GM18519 (cell line): ENCODE measurements at regions not wholly inside any gene's neighbourhood (a gene's known extent, or its start where the extent isn't known, plus 50 kb on each side); places are given as distances from the start of the nearest gene placed in this dataset.
"Not testable (repeated sequence)": the region's sequence is repeated elsewhere in the genome, so short reads cannot be mapped to it uniquely, and the experiment has no call there.

Experiments
- ATAC-seq: cut with Tn5 transposase; IDR thresholded peaks from one replicate; pipeline ENCODE4 v1.9.1; 2021; ENCODE audit warnings: mild to moderate bottlenecking, moderate library complexity; ENCODE audit not compliant: unreplicated experiment, low FRiP score

DNA sequence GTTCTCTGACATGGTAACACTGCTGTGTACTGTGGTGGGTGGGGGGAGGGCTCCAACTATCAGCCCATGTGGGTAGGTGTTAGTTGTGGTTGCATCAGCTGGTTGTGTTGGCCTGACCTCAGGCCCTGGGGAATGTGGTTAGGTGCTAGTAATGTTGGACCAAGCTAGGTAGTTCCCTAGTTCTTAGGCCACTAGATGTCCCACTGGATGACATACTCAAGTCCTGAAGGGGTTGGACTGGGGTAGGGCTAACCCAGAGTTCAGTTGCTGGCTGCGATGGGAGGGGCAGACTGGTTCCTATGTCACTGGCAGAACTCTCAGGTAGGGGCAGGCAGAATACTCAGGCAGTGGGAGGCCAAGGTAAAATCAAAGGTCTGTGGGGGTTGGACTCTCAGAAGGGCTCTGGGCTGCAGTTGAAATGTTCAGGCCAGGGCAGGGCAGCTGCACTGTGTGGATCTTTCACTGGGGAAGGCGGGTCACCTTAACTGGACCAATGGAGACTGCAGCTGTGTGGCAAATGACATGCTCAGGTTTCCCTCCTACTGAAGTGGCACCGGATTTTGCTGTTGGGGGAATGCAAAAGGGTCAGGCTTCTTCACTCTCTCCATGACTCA, 870.7 kb downstream of the LRRIQ3 start:
- no peak for ATAC-seq

DNA sequence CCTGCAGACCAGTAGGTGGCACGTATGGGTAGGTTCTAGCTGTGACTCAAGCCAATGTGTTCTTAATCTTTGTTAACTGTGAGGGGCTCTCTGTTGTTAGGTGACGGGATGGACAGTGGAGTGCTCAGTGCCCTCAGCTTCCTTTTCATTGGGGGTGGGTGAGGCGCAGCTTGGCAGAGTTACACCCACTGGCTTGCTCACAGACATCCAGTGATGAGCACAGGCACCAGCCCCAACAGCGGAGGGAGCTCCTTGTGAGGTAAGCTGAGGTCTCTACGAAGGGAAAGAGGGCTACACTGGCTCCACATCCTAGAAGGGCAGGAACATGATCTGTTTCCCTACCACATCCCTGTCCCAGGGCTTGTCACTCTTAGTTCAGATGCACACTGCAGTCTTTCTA, 871.3 kb downstream of the LRRIQ3 start:
- no peak for ATAC-seq

DNA sequence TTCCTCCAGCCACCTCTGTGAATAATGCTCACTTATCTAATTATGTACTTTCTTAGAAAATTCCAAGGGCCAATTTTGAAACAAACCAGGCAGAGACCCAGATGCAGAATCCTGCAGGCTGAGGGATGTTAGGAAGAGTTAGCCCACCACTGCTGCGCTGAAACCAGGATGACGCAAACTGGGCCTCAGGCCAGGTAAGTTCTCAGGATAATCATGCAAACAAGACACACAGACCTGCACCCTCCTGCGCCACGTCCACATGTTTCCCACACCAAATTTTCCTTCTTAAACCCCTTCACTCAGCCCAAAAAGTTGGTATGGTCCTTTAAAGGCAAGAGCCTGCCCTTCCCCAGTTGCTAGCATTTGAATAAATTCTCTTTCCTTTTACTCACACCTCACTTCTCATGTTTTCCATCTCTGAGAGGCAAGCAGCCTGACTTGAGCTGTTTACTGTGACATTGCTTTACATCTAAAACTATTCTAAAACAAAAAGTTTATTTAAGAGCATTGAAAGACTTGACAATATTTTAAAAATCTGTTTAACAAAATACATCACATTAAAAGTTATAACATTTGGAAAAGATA, 887.1 kb downstream of the LRRIQ3 start:
- no peak for ATAC-seq

DNA sequence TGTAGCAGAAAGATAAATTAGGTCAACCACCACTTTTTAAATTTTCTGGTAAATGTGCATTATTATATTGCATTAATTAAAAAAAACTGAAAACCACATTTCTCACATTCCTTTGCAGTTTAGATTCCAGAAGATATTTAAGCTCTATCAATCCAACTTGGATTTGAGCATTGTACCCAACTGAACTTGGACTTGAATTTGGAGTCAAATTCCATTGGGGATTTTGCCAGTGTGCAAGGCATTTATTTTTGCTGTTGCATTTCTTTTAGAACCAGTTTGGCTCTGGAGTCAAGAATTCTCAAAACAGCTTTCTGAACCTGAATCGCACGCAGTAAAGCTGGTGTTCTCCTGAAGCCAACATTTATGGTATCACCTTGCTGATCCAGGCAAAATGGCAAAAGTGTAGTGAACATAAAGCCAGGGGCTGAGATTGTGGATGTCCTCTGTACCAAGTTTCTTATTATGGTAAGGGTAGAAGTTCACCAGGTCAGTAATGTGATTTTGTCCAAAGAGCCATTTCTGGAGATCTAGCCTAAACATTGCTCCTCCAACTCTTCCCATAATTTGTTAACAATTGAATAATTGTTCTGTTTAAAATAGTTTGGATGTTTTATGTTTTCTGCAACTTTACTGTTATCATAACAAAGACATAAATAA, 890.9 kb downstream of the LRRIQ3 start:
- no peak for ATAC-seq

DNA sequence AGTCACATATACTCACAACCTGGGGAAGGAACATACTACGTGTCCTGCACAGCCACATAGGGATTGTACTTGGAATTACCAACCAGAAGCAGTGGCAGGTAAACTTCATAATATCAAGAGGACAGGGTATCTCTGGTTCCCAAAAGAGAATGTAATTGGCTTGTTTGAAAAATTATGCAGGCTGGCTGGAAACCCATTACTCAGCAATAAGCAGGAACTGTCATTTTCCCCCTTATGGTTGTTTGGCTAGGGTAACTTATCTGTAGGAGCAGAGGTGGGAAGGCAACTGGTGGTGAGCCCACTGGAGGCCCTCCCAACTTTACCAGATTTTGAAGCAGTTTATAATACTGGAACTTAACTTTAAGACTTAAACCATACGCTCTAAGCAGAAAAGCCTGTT, 924.1 kb downstream of the LRRIQ3 start:
- ATAC-seq = no peak

DNA sequence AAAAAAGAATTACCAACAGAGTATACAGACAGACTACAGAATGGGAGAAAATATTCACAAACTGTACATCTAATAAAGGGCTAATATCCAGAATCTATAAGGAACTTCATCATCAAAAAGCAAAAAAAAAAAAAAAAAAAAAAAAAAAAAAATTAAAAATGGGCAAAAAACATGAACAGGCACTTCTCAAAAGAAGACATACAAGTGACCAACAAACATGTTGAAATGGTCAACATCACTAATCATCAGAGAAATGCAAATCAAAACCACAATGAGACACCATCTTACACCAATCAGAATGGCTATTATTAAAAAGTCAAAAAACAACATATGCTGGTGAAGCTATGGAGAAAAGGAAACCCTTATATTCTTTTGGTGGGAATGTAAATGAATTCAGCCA, 952.8 kb downstream of the LRRIQ3 start:
- ATAC-seq = not testable (repeated sequence)

DNA sequence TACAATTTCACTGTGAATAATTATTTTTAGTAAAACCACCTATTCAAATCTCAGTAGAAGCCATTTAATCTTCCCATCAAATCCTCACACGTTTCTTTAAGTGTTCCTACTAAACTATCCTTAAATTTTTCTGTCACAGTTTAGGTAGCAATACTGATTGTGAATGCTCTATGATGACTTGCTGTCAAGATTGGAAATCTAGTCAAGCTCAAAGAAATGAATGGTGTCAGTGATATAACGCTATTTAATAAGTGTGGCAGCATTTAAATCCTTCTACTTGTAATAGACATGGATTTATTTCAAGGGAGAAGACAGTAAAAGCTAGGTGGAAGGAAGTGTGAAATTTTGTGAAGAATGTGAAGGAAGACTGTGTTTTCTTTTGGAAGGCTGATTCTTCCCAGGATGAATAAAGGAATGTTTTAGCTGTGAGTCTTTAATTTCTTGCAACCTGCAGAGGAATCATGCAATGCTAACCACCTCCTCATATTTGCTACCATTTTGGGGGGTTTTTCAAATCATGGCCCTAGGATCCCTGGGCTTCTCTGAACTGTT, 936.7 kb upstream of the NEGR1 start:
- no peak for ATAC-seq

DNA sequence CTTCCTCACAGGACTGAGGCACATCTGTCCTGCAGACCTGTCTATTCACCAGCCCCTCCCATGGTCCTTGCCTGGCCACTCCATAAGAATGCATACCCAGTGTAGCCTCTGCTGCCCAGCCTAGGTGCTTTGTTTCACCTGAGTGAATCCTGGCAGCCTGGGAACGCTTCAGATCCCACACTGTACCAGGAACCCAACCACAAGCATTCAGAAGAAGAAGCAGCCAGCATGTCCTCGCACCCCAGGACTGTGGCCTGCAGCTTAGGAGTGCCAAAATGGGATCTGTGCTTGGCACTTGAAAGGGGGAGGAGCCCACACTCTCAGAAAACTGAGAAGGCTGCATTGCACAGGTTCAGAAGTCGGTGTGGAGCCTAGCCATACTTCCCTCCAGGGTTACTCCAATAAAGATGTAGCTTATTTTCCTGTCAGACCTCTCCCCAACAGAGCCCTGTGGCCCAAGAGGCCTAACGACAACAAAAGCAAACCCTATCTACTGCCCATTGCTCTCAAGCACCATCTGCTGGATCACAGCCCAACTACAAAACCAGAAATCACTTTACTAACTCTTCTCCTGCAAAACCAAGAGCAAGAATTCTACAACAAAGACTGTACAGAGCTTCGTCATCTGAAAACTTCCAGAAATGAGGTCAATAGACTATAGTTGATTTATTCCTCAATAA, 923.1 kb upstream of the NEGR1 start:
- ATAC-seq = no peak

DNA sequence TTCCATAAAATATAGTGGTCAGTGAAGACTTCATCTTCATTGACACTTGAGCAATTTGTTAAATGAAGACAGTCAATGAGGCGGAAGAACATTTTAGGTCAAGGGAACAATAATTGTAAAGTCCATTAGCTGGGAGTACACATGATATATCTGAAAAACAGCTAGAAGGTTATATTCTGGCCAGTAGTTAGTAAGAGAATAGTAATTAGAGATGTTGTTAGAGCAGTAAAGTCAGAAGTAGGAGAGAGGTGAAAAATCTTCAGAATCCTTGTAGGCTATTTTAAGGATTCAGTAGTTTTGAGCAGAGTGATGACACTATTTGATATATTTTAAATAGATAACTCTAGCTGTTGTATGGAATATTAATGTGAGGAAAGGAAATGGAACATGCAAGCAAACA, 915.6 kb upstream of the NEGR1 start:
- ATAC-seq = no peak

DNA sequence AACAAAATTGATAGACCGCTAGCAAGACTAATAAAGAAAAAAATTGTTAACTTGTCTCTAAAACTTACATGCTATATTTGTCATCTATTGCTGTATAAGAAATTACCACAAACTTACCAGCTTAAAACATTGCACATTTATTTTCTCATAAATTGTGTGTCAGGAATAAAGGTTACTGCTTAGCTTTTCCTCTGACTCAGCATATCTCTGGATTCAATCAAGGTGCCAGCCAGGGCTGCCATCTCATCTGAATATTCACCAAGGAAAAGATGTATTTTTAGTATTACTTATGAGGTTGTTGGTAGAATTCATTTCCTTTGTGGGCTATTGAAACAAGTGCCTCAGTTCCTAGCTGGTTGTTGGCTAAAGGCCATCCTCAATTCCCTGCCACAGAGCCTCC, 912.6 kb upstream of the NEGR1 start:
- ATAC-seq = no peak

DNA sequence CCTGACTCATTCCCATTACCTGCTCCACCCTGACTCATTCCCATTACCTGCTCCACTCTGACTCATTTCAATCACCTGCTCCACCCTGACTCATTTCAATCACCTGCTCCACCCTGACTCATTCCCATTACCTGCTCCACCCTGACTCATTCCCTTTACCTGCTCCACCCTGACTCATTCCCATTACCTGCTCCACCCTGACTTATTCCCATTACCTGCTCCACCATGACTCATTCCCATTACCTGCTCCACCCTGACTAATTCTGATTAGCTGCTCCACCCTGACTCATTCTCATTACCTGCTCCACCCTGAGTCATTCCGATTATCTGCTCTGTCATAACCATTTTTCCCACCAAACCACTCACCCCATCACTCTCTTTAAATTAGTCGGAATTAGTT, 901.2 kb upstream of the NEGR1 start:
- not testable (repeated sequence) for ATAC-seq

DNA sequence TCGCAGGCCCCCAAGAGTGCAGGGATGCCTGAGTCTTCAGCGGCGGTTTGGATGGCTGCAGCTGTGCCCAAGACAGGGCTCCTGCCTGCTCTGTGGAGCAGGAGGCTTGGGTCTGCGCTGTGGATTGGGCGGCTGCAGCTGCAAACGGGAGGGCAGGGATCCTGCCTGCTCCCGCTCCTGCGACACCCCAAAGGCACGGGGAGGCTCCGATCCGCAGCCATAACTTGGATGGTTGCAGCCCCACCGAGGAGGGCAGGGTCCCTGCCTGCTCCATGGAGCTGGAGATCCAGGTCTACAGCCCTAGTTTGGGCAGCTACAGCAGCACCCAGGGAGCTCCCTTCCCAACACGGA, 898.8 kb upstream of the NEGR1 start:
- no peak for ATAC-seq

DNA sequence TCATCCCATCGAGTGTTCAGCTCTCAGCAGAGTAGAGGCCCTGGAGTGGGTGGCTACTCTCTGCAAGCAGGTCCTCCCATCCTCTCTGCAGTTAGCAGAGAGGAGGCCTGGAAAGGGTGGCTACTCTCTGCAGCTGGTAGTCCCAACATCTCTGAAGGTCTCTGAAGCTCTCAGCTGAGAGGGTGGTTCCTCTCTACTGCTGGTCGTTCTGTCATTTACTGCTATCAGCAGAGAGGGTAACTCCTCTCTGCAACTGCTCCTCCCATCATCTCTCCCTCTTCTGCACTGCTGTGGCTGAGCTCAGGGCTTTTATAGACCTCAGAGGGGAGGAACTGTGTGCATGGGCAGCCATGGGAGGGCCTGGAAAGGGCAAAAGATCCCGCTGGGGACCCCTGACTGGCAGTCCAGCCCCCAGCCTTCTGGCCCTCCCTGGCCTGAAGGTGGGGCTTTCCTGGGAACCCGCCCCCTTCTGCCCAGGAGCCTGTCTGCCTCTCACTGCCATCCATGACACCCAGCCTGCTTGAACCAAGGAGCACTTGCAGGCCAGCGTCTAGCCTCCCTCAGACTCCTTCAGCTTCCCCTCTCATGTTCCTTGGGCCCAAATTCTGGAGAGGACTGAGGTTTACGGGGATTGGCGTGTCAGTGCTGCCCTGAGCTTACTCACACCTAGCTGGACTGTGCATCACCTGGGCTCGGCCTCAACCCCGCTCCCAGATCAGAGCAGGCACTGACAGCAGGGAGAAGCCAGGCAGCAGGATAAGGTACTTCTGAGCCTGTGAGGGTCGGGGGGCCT, 898.3 kb upstream of the NEGR1 start:
- ATAC-seq = no peak

DNA sequence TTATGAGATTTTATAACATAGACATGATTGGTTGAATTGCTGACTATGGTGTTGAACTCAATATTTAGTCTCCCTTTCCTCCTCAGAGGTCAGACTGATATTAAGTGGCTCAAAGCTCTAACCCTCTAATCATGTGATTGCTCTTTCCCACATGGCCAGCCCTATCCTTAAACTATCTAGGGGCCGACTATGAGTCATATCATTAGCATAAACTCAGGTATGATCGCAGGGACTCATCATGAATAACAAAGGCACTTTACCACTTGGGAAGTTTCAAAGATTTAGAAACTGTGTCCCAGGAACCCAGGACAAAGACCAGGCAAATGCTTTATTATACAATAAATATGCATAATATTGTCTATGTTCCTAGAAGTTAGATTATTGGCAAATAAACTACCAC, 894.6 kb upstream of the NEGR1 start:
- ATAC-seq = no peak

DNA sequence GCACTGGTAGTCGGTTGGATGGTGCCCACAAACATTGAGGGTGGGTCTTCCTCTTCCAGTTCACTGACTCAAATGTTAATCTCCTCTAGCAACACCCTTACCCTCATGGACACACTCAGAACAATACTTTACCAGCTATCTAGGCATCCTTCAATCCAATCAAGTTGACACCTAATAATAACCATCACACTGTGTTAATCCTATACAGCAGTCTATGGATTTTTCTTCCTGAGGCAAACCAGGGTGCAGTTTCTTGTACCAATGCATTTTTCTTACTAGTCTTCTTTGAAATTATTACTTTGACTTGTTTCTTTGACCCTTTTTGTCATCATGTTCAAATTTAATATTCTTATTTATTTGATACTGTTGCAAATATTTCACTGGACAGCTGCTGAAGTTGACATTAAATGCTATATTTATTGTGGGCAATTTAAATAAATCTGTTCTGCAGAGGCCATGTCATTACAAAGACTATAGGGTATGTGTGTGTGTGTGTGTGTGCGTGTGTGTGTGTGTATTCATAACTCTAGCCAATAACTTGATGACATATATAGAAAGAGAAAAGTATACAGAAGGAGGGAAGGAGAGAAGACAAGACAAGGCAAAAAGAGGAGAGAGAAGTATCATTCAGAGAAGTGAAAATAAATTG, 884.8 kb upstream of the NEGR1 start:
- no peak for ATAC-seq

DNA sequence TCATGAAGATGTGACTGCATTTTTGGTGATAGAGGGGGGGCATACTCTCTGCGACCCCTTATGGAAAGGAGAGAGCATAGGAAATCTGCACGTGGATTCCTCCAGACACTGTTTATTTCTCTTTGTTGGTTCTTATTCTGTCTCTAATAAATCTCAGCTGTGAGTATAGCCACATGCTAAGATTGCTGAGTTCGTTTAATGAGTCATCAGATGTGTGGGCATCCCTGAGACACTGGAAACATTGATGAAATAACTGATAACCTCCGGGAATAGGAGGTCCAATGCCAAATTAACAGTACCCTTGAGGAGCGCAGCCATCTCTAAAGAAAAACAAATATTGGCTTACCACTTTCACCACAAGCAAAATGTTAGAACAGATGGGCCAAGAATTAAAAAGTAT, 880.2 kb upstream of the NEGR1 start:
- ATAC-seq = no peak

DNA sequence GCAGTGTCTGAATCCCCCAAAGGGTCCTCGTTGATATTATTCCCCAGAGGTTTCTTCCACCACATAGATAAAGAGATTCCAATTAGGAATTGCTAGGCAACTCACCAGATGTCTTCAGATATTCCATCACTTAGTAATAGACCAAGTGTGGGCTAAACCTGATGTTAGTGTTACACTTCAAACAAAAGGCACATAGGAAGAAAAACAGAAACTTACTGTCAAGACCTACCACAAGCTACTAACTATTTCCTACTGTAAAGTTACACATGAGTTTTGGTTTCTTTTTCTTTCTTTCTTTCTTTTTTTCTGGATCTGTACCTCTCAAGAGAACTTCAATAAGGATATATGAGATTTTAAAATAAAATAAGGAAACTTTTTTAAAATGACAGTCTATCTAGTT, 879.1 kb upstream of the NEGR1 start:
- no peak for ATAC-seq

DNA sequence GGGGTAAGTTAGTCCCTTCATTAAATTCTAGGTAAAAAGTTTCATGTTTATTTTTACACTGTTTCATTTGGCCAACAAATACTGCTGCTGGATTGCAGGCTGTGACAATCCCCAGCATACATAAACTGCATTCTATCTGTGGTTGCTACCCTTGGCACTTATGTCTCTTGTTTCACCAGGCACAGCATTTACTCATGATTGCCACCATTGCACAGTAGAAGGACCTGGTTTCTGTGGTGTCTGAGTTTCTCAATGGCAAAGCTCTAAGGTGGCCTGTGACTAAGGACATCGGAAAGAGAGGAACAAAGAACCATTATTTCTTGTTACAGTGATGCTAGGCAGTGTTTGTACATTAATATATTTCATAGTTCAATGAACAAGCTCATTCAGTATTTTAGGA, 878.4 kb upstream of the NEGR1 start:
- no peak for ATAC-seq

DNA sequence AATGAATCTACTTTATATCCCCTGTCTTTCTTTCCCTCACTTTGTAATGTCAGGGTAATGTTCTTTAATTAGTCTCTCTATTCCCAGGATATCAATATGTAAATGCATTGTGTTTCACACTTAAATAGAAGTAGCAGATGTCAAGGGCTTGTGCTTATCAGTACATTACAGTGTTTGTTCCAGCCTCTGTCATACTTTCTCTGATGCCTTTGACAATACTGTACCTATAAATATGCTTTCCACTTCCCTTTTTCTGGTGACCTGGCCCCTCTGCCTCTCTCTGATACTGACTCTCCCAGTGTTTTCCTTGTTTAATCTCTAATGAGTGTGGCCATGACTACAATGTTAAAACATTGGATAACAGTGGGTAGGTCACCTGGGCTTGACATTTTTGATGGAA, 862.0 kb upstream of the NEGR1 start:
- ATAC-seq = no peak

DNA sequence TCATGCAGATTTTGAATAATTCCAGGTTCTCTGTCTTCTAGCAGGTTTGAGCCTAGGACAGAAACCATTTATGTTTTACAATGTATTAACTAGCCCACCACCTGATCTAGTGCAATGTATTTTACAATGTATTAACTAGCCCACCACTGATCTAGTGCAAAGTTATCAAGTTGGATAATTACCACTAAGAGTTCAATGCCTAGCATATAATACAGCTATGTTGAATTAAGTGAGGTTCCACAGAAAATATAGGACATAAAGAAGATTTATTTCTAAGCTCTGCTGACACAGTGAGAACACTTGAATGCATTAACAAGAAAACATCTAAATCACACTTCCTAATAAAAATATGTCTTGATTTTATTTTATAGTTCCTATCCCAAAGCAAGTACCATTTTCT, 854.6 kb upstream of the NEGR1 start:
- no peak for ATAC-seq
